ENCODE measurements at regions not wholly inside any gene's neighbourhood (a gene's known extent, or its start where the extent isn't known, plus 50 kb on each side); places are given as distances from the start of the nearest gene placed in this dataset.

- no peak for TF ChIP-seq CHD7 (IDR thresholded peaks at IDR 0.05; ENCODE audit: insufficient replicate concordance, low read length)
- TF ChIP-seq ATF2 (IDR thresholded peaks at IDR 0.05; ENCODE audit: low read length): no peak
- no peak for TF ChIP-seq SP2 (IDR thresholded peaks at IDR 0.05; ENCODE audit: low read length)
- no peak for TF ChIP-seq JUND (IDR thresholded peaks at IDR 0.05; ENCODE audit: low read length)
- no peak for TF ChIP-seq USF2 (IDR thresholded peaks at IDR 0.05; ENCODE audit: low read length)
These were observed 1388.3 kb upstream of the ACO1 start (continued) for GRCh38 chr9:30995956-30996738.
